Smooth muscle cell (in vitro differentiated cells): ENCODE measurements at regions not wholly inside any gene's neighbourhood (a gene's known extent, or its start where the extent isn't known, plus 50 kb on each side); places are given as distances from the start of the nearest gene placed in this dataset.
"Not testable (repeated sequence)": the region's sequence is repeated elsewhere in the genome, so short reads cannot be mapped to it uniquely, and the experiment has no call there.

ENCODE experiments used
- DNase-seq: peaks from one replicate; lab custom pipeline; 2025; ENCODE audit not compliant: unreplicated experiment; lab: John Stamatoyannopoulos, UW
- H2AFZ ChIP-seq: fragments of 200-600 bp; sonication (generic); 2 replicates; pipeline ENCODE4 v1.6.0; 2016; ENCODE audit warnings: antibody characterized with exemption, low read depth, mild to moderate bottlenecking
- H3F3A ChIP-seq: fragments of 200-600 bp; sonication (generic); 2 replicates; pipeline ENCODE4 v1.6.0; 2017; ENCODE audit warnings: antibody characterized with exemption, low read depth
- H3K27ac ChIP-seq: fragments of 200-600 bp; sonication (generic); 2 replicates; pipeline ENCODE4 v1.5.1; 2016; ENCODE audit warnings: low read depth, mild to moderate bottlenecking
- H3K27me3 ChIP-seq: fragments of 200-600 bp; sonication (generic); 2 replicates; pipeline ENCODE4 v1.6.1; 2016; ENCODE audit warnings: low read depth, mild to moderate bottlenecking
- H3K36me3 ChIP-seq: fragments of 200-600 bp; sonication (generic); 2 replicates; pipeline ENCODE4 v1.5.1; 2016; ENCODE audit warnings: low read depth
- H3K4me1 ChIP-seq: fragments of 200-600 bp; sonication (generic); 2 replicates; pipeline ENCODE4 v1.5.1; 2016; ENCODE audit warnings: low read depth
- H3K4me2 ChIP-seq: fragments of 200-600 bp; sonication (generic); 2 replicates; pipeline ENCODE4 v1.6.0; 2016; ENCODE audit warnings: mild to moderate bottlenecking
- H3K4me3 ChIP-seq: fragments of 200-600 bp; sonication (generic); 2 replicates; pipeline ENCODE4 v1.5.1; 2016; ENCODE audit warnings: mild to moderate bottlenecking
- H3K79me2 ChIP-seq: fragments of 200-600 bp; sonication (generic); 2 replicates; pipeline ENCODE4 v1.6.0; 2016; ENCODE audit warnings: low read depth, mild to moderate bottlenecking
- H3K9ac ChIP-seq: fragments of 200-600 bp; sonication (generic); 2 replicates; pipeline ENCODE4 v1.6.0; 2016; ENCODE audit warnings: low read depth
- H3K9me3 ChIP-seq: fragments of 200-600 bp; sonication (generic); replicated peaks from 2 replicates; pipeline ENCODE4 v1.5.1; 2016; ENCODE audit warnings: low read depth
- H4K20me1 ChIP-seq: fragments of 200-600 bp; sonication (generic); 2 replicates; pipeline ENCODE4 v1.6.0; 2016; ENCODE audit warnings: low read depth
- WGBS: methylation state at CpG from one replicate; pipeline ENCODE4 v1.1.7; 2016; ENCODE audit warnings: low lambda C conversion rate; 5-methylcytosine and 5-hydroxymethylcytosine counted together
- TF ChIP-seq, protein P1 (sequence below): fragments of 200-600 bp; sonication (generic); IDR thresholded peaks from 2 replicates; pipeline ENCODE4 v1.5.1; 2017; ENCODE audit warnings: borderline replicate concordance, mild to moderate bottlenecking, antibody characterized with exemption; ENCODE audit not compliant: insufficient read depth, poor library complexity, severe bottlenecking

DNA sequence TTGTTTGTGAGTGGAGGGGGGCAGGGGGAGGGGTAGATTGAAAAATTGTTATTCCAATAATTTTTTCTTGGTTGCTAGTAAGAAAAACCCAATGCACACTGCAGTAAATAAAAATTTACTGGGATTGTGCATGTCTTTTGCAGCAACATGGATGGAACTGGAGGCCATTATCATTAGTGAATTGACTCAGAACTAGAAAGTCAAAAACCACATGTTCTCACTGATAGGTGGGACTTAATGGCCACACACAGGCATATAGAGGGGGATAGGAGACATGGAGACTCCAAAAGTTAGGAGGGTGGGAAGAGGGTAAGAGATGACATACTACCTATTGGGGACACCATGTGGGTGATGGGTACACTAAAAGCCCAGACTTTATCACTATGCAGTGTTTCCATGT lies 67.2 kb downstream of the BUB3 start:
- no peak for DNase-seq
- no peaks in the 10 kb centered on the region for H4K20me1 ChIP-seq
- H3K36me3 ChIP-seq: no peaks in the 10 kb centered on the region
- TF ChIP-seq, protein P1, sequence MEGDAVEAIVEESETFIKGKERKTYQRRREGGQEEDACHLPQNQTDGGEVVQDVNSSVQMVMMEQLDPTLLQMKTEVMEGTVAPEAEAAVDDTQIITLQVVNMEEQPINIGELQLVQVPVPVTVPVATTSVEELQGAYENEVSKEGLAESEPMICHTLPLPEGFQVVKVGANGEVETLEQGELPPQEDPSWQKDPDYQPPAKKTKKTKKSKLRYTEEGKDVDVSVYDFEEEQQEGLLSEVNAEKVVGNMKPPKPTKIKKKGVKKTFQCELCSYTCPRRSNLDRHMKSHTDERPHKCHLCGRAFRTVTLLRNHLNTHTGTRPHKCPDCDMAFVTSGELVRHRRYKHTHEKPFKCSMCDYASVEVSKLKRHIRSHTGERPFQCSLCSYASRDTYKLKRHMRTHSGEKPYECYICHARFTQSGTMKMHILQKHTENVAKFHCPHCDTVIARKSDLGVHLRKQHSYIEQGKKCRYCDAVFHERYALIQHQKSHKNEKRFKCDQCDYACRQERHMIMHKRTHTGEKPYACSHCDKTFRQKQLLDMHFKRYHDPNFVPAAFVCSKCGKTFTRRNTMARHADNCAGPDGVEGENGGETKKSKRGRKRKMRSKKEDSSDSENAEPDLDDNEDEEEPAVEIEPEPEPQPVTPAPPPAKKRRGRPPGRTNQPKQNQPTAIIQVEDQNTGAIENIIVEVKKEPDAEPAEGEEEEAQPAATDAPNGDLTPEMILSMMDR: no peak
- H2AFZ ChIP-seq: no peak overlapping the region
- H3F3A ChIP-seq: no peaks in the 10 kb centered on the region
- H3K79me2 ChIP-seq: no peaks in the 10 kb centered on the region
- no peak overlapping the region for H3K4me2 ChIP-seq
- no peaks in the 10 kb centered on the region for H3K4me1 ChIP-seq
- H3K27me3 ChIP-seq: no peaks in the 10 kb centered on the region
- no peaks in the 10 kb centered on the region for H3K9me3 ChIP-seq
- no peak overlapping the region for H3K27ac ChIP-seq
- no peak overlapping the region for H3K9ac ChIP-seq
- no peak overlapping the region for H3K4me3 ChIP-seq

GRCh38 chr10:123222832-123223231 lies 68.6 kb downstream of the BUB3 start:
- Histone ChIP-seq H3K9me3 (no peaks in the 10 kb centered on the region), H2AFZ (no peak overlapping the region), H3K4me3 (no peak overlapping the region), H3K27me3 (no peaks in the 10 kb centered on the region), H4K20me1 (no peaks in the 10 kb centered on the region), H3K36me3 (no peaks in the 10 kb centered on the region), H3K4me1 (no peaks in the 10 kb centered on the region), H3K9ac (no peak overlapping the region), H3K4me2 (no peak overlapping the region), H3F3A (no peaks in the 10 kb centered on the region), H3K27ac (no peak overlapping the region), H3K79me2 (no peaks in the 10 kb centered on the region)
- TF ChIP-seq, protein P1: no peak
- DNase-seq: no peak
- 58% methylated on average over 4 of the region's 4 CpGs for WGBS

- no peaks in the 10 kb centered on the region for H3K4me1 ChIP-seq
- 58% methylated on average over 2 of the region's 2 CpGs for WGBS
- H3K9ac ChIP-seq: no peak overlapping the region
- DNase-seq: no peak
- H3K4me3 ChIP-seq: no peak overlapping the region
- no peaks in the 10 kb centered on the region for H3K9me3 ChIP-seq
- no peak overlapping the region for H3K27ac ChIP-seq
- H3K79me2 ChIP-seq: no peaks in the 10 kb centered on the region
- H3F3A ChIP-seq: no peaks in the 10 kb centered on the region
- no peak overlapping the region for H2AFZ ChIP-seq
- no peaks in the 10 kb centered on the region for H3K36me3 ChIP-seq
- TF ChIP-seq, protein P1: no peak
- no peaks in the 10 kb centered on the region for H4K20me1 ChIP-seq
- no peak overlapping the region for H3K4me2 ChIP-seq
- H3K27me3 ChIP-seq: no peaks in the 10 kb centered on the region
Measured at GRCh38 chr10:123227706-123228105, 73.5 kb downstream of the BUB3 start.

DNA sequence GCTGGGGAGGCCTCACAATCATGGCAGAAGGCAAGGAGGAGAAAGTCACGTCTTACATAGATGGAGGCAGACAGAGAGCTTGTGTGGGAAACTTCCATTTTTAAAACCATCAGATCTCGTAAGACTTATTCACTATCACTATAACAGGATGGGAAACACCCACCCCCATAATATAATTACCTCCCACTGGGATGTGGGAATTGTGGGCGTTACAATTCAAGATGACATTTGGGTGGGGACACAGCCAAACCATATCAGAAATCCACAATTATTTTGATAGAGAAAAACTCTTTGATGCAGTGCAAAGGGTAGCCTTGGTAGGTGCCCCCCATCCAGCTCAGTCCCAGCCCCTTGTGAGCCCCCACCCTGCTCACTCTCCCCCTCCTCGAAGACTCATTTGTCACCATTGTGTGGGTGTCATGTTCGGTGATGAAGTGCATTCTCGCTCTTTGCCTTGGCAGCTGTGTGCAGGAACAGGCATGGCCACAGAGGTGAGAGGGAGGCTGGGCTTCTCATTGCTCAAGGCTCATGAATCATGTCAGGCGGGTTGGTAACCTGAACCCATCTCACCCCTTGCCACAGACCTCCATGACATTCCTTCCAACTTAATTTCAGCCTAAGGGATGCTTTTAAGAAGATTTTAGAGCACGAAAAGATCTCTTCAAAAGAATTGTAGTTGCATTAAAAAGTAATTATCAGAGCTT lies 75.9 kb downstream of the BUB3 start:
- Histone ChIP-seq H2AFZ (no peak overlapping the region), H3K4me2 (no peak overlapping the region), H3F3A (no peaks in the 10 kb centered on the region), H4K20me1 (no peaks in the 10 kb centered on the region), H3K9ac (no peak overlapping the region), H3K9me3 (peaks cover 6% of the 10 kb centered on the region), H3K27me3 (no peaks in the 10 kb centered on the region), H3K27ac (no peak overlapping the region), H3K36me3 (no peaks in the 10 kb centered on the region), H3K4me3 (no peak overlapping the region), H3K4me1 (no peaks in the 10 kb centered on the region), H3K79me2 (no peaks in the 10 kb centered on the region)
- TF ChIP-seq, protein P1: no peak
- no peak for DNase-seq
- WGBS: 79% methylated on average over 8 of the region's 8 CpGs

DNA sequence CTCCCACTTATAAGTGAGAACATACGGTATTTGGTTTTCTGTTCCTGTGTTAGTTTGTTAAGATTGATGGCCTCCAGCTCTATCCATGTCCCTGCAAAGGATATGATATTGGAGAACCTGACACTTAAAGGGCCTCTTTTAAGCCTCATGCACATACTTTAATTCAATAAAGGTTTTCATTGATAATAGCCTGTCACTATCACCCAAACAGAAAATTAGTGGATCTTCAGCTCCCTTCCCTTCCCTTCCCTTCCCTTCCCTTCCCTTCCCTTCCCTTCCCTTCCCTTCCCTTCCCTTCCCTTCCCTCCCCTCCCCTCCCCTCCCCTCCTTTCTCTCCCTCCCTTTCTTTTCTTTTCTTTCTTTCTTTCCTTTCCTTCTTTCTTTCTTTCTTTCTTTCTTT lies 78.7 kb downstream of the BUB3 start:
- H3K27ac ChIP-seq, H4K20me1 ChIP-seq, H2AFZ ChIP-seq, H3F3A ChIP-seq, H3K79me2 ChIP-seq, H3K27me3 ChIP-seq, H3K9ac ChIP-seq, H3K4me2 ChIP-seq, DNase-seq, H3K4me1 ChIP-seq, H3K4me3 ChIP-seq, H3K36me3 ChIP-seq, H3K9me3 ChIP-seq: not testable (repeated sequence)
- WGBS: 94% methylated on average over 1 of the region's 1 CpG

GRCh38 chr10:123235014-123235413 lies 80.8 kb downstream of the BUB3 start:
- 94% methylated on average over 4 of the region's 4 CpGs for WGBS
- H3K79me2 ChIP-seq: not testable (repeated sequence)

More at GRCh38 chr10:123235014-123235413, 80.8 kb downstream of the BUB3 start:
- H3K27ac ChIP-seq, H3K4me3 ChIP-seq, H3K9me3 ChIP-seq, H3K4me1 ChIP-seq, H3K27me3 ChIP-seq, H2AFZ ChIP-seq, H3K4me2 ChIP-seq, DNase-seq, H3K36me3 ChIP-seq, H4K20me1 ChIP-seq, H3F3A ChIP-seq, H3K9ac ChIP-seq: not testable (repeated sequence)
